Ramos (cell line): ENCODE measurements at regions not wholly inside any gene's neighbourhood (a gene's known extent, or its start where the extent isn't known, plus 50 kb on each side); places are given as distances from the start of the nearest gene placed in this dataset.

Source experiments
- in situ Hi-C: fragments of 300-500 bp; cut with MboI; formaldehyde crosslinking; loops from one replicate; pipeline ENCODE4 v1.14.3; 2022; ENCODE audit warnings: low sequenced_read_pairs; ENCODE audit not compliant: unreplicated experiment

- in situ Hi-C loops: no loop called here
These were observed 180.1 kb upstream of the USP25 start for GRCh38 chr21:15549671-15550070.

GRCh38 chr21:15552914-15553494 lies 176.8 kb upstream of the USP25 start:
- in situ Hi-C loops: no loop called here

DNA sequence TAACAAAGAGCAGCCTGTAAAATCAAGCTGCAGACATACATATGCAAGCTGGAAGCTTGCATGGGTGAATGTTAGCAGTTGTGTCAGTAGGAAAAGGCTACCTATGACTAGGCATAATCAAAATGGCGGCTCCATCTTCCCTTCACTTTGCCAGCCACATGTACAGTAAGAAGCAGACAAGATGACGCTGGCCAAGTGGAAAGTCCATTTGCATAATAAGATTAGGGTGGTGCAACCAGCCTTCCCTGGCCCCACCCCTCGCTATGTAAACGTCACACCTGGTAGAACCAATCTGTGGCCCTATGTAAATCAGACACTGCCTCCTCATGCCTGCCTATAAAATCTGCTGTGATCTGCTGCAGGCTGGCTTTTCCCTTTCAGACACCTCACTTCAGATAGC lies 171.9 kb upstream of the USP25 start:
- in situ Hi-C loops: no loop called here

- in situ Hi-C loops: no loop called here
These were observed 170.9 kb upstream of the USP25 start for GRCh38 chr21:15558884-15559283.

GRCh38 chr21:15559660-15560059 lies 170.1 kb upstream of the USP25 start:
- in situ Hi-C loops: no loop called here

- in situ Hi-C loops: no loop called here
These were observed 169.3 kb upstream of the USP25 start for GRCh38 chr21:15560383-15561056.

GRCh38 chr21:15562748-15563147 lies 167.0 kb upstream of the USP25 start:
- in situ Hi-C loops: no loop called here

DNA sequence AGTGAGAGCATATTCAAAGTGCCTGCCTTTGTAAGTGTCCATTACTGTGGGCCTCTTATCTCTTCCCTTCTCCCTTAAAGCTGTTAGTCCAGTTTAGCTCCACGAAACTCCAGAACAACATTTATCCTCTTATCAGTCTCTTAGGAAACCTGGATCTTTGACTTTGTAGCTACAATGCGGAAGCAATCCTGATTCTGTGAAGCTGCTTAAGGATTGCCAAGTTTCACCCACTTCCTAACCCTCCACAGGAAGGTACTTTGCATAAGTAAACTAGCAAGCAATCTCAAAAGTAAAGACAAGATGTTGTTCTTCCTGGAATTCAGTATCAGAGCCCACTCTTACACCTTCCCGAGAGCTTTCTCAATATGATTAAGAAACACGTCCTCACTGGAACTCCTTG lies 164.9 kb upstream of the USP25 start:
- in situ Hi-C loops: no loop called here

GRCh38 chr21:15566703-15567102 lies 163.1 kb upstream of the USP25 start:
- in situ Hi-C loops: no loop called here

DNA sequence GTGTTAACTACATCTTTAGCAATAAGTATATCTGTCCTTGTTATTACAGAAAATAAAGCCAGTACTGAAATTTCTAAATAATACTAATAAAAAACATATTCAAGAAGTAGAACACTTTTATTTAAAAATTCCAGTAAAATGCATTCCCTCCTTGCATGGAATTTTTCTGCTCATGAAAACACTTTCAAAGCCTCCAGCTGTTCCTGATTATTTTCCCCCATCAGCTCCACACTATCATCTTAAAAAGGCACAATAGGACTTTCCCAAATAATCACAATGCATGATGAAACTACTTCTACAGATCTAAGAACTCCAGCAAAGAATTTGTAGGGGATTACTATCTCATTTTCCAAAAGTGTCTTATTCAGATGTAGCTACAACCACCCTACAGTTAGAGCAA lies 162.6 kb upstream of the USP25 start:
- in situ Hi-C loops: no loop called here

DNA sequence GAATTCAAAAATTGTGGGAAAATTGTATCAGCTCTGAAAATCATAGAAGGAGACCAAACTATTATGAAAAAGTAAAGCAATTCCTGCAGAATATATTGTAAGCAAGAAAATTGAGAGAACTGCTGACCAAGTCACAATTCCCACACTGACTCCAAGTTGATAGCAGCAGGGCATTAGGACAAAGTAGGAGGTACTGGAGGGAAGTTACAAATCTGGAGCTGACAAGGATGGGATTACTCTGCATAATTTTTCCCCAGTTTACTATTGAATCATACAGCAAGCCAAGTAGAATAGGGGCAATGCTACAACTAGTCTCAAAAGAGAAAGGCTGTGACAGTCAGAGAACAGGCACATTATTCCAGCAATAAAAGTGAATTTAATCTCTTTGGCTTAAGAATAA lies 161.3 kb upstream of the USP25 start:
- in situ Hi-C loops: no loop called here

DNA sequence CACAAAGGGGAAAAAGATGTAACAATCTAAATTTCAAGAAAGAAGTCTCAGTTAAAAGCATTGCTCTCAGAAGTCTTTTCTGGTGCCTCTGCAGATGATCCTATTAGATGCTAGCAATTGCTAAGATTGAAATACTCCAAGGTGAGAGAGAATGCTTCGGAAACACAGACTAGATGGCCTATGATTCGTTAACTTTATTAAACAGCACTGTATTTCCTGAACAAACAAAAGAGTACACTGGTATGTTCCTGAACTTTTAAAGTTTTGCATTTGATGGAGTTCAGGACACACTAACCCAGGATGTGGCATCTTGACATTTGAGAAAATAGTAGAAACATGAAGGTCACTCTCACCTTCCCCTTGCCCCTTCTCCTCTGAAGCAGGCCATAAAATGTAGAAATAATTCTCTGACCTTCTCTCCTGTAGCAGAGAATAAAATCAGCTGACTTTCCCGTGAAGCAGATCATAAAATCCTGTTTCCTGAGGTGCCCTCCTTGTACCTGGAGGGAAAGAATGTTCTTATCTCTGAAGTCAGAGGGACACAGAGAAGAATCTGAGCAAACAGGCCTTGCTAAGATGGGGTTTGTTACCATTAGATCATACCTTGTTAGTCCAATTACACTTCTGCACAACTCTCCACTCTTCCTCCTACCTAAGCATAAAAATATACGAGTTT lies 142.9 kb upstream of the USP25 start:
- in situ Hi-C loops: no loop called here

- in situ Hi-C loops: no loop called here
These were observed 137.4 kb upstream of the USP25 start for GRCh38 chr21:15592271-15592860.

DNA sequence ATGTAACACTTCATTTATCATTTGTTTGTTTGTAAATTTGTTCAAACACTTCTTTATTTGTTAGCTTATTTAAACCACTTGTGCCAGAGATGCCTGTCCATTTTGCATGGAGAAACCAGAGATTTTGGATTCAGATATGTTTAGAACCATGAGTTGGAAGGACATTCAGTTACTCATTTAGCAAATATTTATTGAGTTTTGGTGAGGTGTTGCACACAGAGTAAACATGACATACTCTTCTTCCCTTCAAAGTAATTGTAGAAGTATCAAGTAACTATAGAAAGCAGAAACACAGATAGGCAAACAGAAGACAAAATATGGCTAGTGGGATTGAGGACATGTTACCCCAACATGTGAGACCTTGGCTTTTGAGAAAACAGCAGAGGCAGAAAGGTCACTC lies 136.8 kb upstream of the USP25 start:
- in situ Hi-C loops: no loop called here

DNA sequence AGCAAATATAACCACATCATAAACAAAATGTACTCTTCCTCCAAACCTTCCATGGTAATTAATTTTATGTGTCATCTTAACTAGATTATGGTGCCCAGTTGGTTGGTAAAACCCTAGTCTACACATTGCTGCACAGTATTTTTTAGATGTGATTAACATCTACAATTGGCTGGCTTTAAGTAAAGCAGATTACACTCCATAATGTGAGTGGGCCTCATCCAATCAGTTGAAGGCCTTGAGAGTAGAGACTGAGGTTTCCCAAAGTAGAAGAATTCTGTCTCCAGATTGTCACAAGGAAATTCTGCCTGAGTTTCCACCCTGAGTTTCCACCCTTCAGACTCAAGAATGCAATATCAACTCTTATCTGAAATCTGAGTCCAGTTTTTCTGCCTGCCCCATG lies 128.4 kb upstream of the USP25 start:
- in situ Hi-C loops: no loop called here

- in situ Hi-C loops: no loop called here
These were observed 125.4 kb upstream of the USP25 start for GRCh38 chr21:15604413-15604812.

- in situ Hi-C loops: no loop called here
These were observed 115.0 kb upstream of the USP25 start for GRCh38 chr21:15614766-15615165.

DNA sequence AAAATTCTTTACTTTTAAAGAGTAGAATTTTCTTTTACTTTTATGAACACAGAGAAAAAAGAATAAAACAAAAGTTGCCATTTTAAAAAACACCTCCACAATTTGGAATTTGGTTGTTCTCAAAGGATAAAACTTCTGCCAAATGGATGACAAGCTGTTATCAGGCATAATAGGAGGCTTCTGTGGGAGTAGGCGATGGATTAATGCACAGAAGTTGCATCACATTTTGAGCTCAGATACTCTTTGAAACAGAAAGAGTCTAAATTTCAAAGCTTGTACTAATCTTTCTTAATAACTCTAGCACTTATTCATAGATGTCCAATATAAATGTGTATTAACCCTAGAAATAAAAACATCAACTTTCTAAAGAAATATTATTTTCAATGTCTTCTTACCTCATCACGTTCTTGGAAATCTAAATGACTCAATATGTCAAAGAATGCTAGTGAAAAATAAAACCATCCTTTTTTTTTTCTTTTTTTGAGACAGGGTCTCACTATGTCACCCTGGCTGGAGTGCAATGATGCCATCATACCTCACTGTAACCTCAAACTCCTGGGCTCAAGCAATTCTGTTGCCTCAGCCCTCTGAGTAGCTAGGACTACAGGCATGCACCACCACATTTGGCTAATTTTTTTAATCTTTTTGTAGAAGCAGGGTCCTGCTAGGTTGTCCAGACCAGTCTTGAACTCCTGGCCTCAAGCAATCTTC lies 112.8 kb upstream of the USP25 start:
- in situ Hi-C loops: no loop called here

- in situ Hi-C loops: no loop called here
These were observed 111.8 kb upstream of the USP25 start for GRCh38 chr21:15617964-15618363.

DNA sequence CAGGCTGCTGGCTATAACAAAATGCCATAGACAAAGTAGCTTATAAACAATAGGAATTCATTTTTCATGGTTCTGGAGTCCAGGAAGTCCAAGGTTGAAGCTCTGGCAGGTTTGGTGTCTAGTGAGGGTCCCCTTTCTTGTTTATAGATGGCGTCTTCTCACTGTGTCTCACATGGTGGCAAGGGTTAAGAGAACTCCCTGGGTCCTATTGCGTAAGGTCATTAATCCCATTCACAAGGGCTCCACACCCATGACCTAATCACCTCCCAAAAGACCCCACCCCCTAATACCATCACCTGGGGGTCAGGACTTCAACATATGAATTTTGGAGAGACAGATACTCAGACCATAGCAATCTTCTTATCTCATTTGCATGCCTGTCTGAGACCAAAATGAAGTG lies 108.9 kb upstream of the USP25 start:
- in situ Hi-C loops: no loop called here

GRCh38 chr21:15624646-15625045 lies 105.1 kb upstream of the USP25 start:
- in situ Hi-C loops: no loop called here
